ENCODE measurements at regions not wholly inside any gene's neighbourhood (a gene's known extent, or its start where the extent isn't known, plus 50 kb on each side); places are given as distances from the start of the nearest gene placed in this dataset.

DNA sequence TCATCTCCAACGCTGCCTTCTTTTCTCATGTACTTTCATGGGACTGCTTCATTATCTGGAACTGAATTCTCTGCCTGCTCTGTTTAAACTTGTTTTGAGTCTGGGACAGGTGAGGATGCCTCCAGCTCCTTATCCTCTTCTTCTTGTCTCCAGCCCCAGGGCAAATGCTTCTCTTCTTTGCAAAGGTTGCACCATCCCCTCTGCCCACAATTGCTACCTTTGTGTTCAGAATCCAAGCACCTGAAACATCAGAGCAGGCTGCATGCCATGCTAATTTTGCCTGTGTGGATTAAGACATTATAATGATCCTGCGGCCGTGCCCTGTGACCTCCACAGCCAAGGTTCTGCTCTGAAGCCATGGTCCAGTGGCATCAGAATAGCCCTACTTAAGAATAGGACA, 309.5 kb downstream of the EPHA4 start:
- TF ChIP-seq CTCF (IDR thresholded peaks at IDR 0.05; ENCODE audit: insufficient read depth, low read depth, low read length) = no peak
- no peak for TF ChIP-seq EZH2 (IDR thresholded peaks at IDR 0.05; ENCODE audit: insufficient read depth, low read length)
